Caki2 (cell line): ENCODE measurements at regions not wholly inside any gene's neighbourhood (a gene's known extent, or its start where the extent isn't known, plus 50 kb on each side); places are given as distances from the start of the nearest gene placed in this dataset.
"Not testable (repeated sequence)": the region's sequence is repeated elsewhere in the genome, so short reads cannot be mapped to it uniquely, and the experiment has no call there.

ENCODE experiments used
- DNase-seq: peaks from one replicate; pipeline ENCODE4 v3.0.0-alpha.2; 2015; ENCODE audit warnings: low read depth
- in situ Hi-C: cut with HindIII; loops from 2 replicates; pipeline ENCODE4 v1.10.0; 2016; ENCODE audit warnings: low sequenced_read_pairs, low pct_unique_long_range_greater_than_20kb, mixed read lengths

- in situ Hi-C loops = no loop called here
- DNase-seq = no peak
Measured at GRCh38 chr2:136715146-136715545, 50.2 kb upstream of the THSD7B start.

- DNase-seq = no peak
- in situ Hi-C loops = no loop called here
Measured at GRCh38 chr2:136714452-136714951, 50.8 kb upstream of the THSD7B start.

- no peak for DNase-seq
- in situ Hi-C loops = no loop called here
Measured at GRCh38 chr2:136713739-136714138, 51.6 kb upstream of the THSD7B start.

- in situ Hi-C loops = no loop called here
- DNase-seq = no peak
Measured at GRCh38 chr2:136705336-136705735, 60.0 kb upstream of the THSD7B start.

- in situ Hi-C loops = no loop called here
- no peak for DNase-seq
Measured at GRCh38 chr2:136703214-136703613, 62.1 kb upstream of the THSD7B start.

GRCh38 chr2:136696438-136696837, 68.9 kb upstream of the THSD7B start:
- in situ Hi-C loops = no loop called here

GRCh38 chr2:136693966-136694365, 71.4 kb upstream of the THSD7B start:
- no peak for DNase-seq
- in situ Hi-C loops = no loop called here

More at GRCh38 chr2:136696438-136696837, 68.9 kb upstream of the THSD7B start:
- no peak for DNase-seq

- in situ Hi-C loops = not testable (repeated sequence)
Measured at GRCh38 chr2:136680079-136680478, 85.3 kb upstream of the THSD7B start.

GRCh38 chr2:136665736-136666135, 99.6 kb upstream of the THSD7B start:
- DNase-seq = no peak
- in situ Hi-C loops = no loop called here

More at GRCh38 chr2:136680079-136680478, 85.3 kb upstream of the THSD7B start:
- not testable (repeated sequence) for DNase-seq

GRCh38 chr2:136664713-136665405, 100.5 kb upstream of the THSD7B start:
- DNase-seq = no peak
- in situ Hi-C loops = no loop called here

- in situ Hi-C loops = no loop called here
- no peak for DNase-seq
Measured at GRCh38 chr2:136658201-136658600, 107.1 kb upstream of the THSD7B start.

- DNase-seq = no peak
- in situ Hi-C loops = no loop called here
Measured at GRCh38 chr2:136653861-136654260, 111.5 kb upstream of the THSD7B start.

- in situ Hi-C loops = no loop called here
- DNase-seq = no peak
Measured at GRCh38 chr2:136651456-136652010, 113.8 kb upstream of the THSD7B start.

- in situ Hi-C loops = no loop called here
- DNase-seq = no peak
Measured at GRCh38 chr2:136647039-136647438, 118.3 kb upstream of the THSD7B start.

- in situ Hi-C loops = no loop called here
- DNase-seq = no peak
Measured at GRCh38 chr2:136645236-136645828, 120.0 kb upstream of the THSD7B start.

GRCh38 chr2:136639651-136640050, 125.7 kb upstream of the THSD7B start:
- DNase-seq = no peak
- in situ Hi-C loops = no loop called here

GRCh38 chr2:136638193-136638592, 127.2 kb upstream of the THSD7B start:
- in situ Hi-C loops = no loop called here
- no peak for DNase-seq

- DNase-seq = no peak
- in situ Hi-C loops = no loop called here
Measured at GRCh38 chr2:136637402-136637801, 127.9 kb upstream of the THSD7B start.

GRCh38 chr2:136628490-136628889, 136.9 kb upstream of the THSD7B start:
- no peak for DNase-seq
- in situ Hi-C loops = no loop called here

- in situ Hi-C loops = no loop called here
- no peak for DNase-seq
Measured at GRCh38 chr2:136613096-136613495, 152.2 kb upstream of the THSD7B start.
